Inflammatory macrophage treated with lipopolysaccharide for 4 hours (primary cell): ENCODE measurements at regions not wholly inside any gene's neighbourhood (a gene's known extent, or its start where the extent isn't known, plus 50 kb on each side); places are given as distances from the start of the nearest gene placed in this dataset.
"Not testable (repeated sequence)": the region's sequence is repeated elsewhere in the genome, so short reads cannot be mapped to it uniquely, and the experiment has no call there.

Experiments
- DNase-seq: peaks from one replicate; pipeline ENCODE4 v3.0.0-alpha.2; 2020

GRCh38 chr13:110811008-110811720 lies 97.7 kb downstream of the ING1 start:
- no peak for DNase-seq

DNA sequence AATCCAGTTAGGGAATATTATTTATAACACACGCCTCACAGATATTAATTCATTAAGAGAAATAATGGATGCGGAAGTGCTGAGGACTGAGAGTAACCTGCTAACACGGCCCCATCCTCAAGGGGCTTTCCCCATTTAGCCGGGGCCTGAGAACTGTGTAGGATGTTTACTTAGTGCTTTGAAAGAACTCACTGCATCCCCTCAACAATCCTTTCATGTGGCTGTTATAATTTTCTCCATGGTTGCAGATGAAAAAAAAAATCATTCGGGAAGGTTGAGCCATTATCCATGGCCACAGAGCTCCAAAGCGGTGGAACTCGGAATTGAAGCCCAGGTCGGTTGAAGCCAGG lies 98.2 kb downstream of the ING1 start:
- no peak for DNase-seq

DNA sequence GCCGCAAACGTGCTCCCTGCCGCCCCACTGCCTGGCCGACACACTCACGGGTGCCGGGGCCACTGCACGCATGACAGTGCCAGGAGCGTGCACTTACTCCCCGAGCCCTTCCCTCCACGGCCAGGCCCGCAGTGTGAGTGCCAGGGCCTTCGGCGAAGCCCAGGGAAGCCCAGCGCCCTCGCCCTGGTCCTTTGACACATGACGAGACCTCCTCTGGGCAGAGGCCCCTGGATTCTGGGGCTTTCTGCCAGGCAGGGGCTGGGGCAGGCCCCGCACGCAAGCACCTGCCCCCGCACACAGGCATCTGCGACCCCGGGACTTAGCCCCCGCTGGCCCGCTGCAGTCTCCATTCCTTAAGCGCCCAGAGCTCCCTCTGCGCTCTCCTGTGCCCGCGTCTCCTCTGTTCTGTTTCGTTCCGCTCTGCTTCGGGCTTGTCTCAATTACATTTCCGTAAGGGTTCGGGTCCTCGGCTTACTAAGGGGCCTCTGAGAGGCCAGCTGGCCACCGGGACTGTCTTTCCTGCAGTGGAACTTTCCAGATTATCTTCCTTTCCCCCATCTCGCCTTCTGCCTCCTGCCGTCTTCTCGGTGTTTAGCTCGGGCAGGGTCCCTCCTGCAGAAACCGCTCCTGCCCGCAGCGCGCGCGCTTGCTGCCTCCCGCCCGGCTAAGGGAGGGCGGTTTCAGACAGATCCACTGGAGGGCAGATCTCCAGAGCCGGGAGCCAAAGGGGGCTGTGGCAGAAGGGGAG lies 98.8 kb downstream of the ING1 start:
- no peak for DNase-seq

DNA sequence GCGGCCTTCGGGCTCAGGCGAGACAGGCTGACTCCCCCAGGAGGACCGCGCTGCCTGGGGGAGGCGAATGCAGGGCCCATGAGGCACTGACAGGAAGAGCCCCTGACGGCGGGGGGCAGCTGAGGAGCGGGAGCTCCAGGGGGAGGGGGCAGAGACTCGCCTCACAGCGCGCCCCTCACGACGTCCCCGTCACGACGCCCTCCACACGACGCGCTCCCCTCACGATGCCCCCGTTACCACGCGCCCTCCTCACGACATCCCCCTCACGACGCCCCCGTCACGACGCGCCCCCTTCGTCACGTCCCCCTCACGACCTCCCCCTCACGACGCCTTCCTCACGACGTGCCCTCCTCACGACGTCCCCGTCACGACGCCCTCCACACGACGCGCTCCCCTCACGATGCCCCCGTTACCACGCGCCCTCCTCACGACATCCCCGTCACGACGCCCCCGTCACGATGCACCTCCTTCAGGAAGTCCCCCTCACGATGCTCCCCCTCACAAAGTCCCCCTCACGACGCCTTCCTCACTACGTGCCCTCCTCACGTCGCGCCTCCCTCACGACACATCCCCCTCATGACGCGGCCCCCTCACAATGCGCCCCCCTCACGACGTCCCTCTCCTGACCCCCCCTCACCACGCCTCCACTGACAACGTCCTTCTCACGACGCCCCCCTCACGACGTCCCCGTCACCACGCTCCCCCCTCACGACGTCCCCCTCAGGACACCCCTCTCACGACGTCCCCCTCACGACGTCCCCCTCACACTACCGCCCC lies 99.6 kb downstream of the ING1 start:
- no peak for DNase-seq

DNA sequence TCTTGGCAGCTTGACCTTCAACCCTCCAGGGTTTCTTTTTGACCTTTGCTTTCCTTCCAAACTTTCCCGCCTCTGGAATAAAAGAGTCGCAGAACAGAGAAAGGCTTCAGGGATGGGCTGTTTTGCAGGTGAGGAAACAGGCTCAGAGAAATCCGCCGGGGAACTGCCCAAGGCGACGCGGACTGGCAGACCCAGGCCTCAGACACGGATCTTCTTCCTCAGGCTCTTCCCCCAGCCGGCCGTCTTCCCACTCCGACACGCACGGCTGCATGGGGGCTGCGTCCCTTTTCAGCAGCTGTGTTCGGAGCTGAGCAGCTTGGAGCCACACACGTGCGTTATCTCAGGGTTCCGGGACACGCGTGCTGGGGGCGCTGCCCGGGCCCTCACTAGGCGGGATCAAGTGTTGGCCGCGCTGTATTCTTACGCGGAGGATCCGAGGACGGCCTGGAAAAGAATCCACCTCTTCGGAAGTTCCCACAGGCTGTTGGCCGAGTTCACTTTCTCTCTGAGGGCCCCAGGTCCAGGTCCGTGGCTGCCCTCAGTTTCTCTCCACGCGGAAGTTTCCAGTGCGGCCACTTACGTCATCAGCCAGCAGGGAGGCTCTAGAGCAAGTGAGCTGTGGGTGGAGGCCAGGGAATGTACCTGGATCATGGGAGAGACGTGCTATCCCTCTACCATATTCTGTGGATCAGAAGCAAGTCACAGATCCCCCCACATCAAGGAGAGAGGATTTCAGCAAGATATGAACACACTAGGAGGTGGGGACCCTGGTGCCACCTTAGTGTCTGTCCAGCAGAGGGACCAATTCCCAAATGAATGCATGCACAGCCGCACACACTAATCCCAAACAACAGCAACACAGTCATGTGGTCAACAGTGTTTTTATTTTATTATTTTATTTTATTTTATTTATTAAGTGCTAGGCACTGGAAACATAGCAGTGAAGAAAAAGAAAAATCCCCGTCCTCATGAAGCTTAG lies 100.4 kb downstream of the ING1 start:
- no peak for DNase-seq

GRCh38 chr13:110815471-110816204 lies 99.2 kb downstream of the ANKRD10 start:
- no peak for DNase-seq

DNA sequence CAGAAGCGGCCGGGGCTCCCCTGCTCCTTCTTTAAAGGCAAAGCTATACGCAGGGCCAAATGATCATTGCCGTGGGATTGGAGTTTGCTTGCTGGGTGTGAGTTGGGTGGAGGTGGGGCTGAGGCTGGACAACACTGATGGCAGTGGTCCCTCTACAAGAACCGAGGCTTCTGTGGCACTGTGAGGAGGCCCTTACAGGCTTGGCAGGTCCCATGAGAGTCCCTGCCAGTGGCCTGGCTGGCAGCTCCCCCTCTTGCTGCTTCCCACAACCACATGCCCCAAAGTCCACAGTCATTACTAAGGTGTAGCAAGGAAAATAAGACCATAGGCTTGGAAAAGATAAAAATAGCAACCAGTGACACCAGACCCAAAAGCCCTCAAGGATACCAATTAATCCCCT lies 98.4 kb downstream of the ANKRD10 start:
- no peak for DNase-seq

DNA sequence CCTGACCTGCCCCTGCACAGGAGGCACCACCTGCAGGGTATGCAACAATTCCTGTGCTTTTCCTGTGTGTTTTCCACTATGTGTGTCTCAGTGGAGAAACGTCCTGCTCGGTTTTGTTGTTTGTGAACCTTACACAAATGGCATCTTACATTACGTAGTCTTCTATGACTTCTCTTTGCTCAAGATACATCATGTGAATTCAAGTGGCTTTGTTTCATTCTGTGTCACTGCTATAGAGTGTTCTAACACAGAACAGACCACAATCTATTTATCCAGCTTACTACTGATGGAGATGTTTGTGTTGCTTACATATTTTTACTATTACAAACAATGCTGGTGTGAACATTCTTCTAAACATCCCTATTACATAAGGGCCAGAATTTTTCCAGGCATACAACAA lies 97.7 kb downstream of the ANKRD10 start:
- no peak for DNase-seq

- no peak for DNase-seq
Measured at GRCh38 chr13:110818747-110819146, 96.1 kb downstream of the ANKRD10 start.

GRCh38 chr13:110819203-110820014 lies 95.5 kb downstream of the ANKRD10 start:
- DNase-seq = peak; percentile 72

DNA sequence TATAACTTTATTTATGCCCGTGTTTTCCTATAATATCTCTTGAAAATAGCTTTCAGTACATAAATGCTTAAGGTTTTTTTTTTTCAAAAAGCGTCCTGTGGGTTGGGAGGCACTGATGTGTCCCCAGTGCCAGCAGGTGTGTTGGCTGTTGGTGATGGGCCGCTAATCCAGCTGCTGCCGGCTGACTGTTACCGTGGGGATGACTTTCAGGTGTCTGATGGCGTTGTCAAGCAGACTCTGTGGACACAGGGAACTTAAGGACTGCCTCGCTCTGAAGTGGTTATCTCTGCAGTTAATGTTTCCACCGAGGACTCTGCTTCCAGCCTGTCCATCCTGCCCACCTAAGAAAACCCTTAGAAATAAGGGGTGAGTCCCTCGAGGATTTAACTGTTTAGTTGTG lies 94.5 kb downstream of the ANKRD10 start:
- no peak for DNase-seq

GRCh38 chr13:110821837-110822668 lies 92.8 kb downstream of the ANKRD10 start:
- not testable (repeated sequence) for DNase-seq

DNA sequence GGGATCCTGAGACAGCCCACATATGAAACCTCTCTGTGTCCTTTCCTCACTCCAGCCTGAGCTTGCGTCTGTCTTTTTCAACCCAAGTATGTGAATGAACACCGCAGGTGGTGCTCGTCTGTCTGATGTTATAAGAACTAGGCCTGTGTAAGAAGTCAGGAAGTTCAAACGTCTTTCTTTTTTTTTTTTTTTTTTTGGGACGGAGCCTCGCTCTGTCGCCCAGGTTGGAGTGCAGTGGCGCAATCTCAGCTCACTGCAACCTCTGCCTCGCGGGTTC lies 92.3 kb downstream of the ANKRD10 start:
- no peak for DNase-seq

DNA sequence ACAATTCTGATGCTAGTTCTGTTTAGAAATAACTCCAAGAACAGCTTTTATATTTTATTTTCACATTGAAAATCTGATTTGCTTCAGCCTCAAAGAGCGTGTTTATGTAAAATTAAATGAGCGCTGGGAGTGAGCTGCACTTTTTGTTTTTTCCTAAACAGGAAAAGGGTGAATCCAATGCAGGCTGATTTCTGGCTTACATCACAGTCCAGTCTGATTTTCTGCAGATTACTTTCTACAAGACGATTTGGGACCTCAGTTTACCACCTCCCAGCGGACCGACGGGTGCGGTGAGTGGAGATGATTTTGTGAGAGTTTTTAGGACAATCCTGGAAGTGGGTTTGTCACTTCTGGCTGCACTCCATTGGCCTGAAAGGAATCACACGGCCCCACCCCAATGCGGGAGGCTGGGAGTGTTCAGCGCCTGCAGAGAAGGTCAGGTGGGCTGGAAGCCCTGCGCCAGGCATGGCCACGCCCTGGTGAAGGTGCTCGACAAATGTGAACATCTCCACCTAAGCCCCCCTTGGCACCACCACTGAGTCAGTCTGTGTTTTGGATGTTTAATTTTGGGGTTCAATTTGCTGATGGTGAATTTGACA lies 90.1 kb downstream of the ANKRD10 start:
- DNase-seq = no peak

- DNase-seq = no peak
Measured at GRCh38 chr13:110825516-110825915, 89.4 kb downstream of the ANKRD10 start.

GRCh38 chr13:110826101-110826500 lies 88.8 kb downstream of the ANKRD10 start:
- DNase-seq = no peak

DNA sequence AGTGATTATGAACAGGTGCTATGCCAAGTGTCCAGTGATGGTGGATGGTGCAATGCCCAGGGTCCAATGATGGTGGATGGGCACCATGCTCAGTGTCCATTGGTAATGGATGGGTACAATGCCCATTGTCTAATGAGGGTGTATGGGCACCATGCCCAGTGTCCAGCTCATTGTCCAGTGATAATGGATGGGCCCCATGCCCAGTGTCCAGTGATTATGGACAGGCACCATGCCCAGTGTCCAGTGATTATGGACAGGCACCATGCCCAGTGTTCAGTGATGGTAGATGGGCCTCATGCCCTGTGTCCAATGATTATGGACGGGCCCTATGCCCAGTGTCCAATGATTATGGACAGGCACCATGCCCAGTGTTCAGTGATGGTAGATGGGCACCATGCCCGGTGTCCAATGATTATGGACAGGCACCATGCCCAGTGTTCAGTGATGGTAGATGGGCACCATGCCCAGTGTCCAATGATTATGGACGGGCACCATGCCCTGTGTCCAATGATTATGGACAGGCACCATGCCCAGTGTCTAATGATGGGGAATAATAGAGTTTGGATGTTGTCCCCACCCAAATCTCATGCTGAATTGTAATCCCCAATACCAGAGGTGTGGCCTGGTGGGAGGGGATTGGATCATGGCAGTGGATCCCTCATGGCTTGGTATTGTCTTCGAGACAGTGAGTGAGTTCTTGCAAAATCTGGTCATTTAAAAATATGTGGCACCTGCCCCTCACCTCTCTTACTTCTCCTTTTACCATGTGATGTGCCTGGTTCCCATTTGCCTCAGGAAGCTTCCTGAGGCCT lies 87.8 kb downstream of the ANKRD10 start:
- no peak for DNase-seq
